ENCODE measurements at regions not wholly inside any gene's neighbourhood (a gene's known extent, or its start where the extent isn't known, plus 50 kb on each side); places are given as distances from the start of the nearest gene placed in this dataset.

DNA sequence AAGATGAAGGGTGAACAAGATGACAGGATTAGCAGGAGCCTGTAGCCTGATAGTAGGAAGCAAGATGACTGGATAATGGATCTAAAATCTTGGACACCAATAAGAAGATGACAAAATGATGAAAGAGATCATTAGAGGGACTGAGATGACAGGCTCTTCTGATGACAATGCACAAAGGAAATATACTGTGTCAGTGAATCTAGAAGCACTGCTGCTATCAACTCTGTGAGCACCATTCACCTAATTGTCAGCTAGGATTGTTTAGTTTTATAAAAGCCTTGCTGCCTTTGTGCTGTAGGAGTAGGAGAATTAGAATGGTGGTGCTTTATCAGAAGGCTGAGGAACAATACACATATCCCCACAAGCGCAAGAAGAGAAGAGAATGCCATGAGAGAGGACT is 1127.8 kb downstream of the DTWD2 start:
- H3K4me1 ChIP-seq (ENCODE audit: control insufficient read depth, low read length) = no peaks in the 10 kb centered on the region
- H3K27me3 ChIP-seq (ENCODE audit: control insufficient read depth, low read length) = no peaks in the 10 kb centered on the region
- H3K79me2 ChIP-seq (ENCODE audit: control insufficient read depth, low read length) = no peaks in the 10 kb centered on the region
- H3K4me2 ChIP-seq (ENCODE audit: low read length) = no peak overlapping the region
- TF ChIP-seq, protein P1, sequence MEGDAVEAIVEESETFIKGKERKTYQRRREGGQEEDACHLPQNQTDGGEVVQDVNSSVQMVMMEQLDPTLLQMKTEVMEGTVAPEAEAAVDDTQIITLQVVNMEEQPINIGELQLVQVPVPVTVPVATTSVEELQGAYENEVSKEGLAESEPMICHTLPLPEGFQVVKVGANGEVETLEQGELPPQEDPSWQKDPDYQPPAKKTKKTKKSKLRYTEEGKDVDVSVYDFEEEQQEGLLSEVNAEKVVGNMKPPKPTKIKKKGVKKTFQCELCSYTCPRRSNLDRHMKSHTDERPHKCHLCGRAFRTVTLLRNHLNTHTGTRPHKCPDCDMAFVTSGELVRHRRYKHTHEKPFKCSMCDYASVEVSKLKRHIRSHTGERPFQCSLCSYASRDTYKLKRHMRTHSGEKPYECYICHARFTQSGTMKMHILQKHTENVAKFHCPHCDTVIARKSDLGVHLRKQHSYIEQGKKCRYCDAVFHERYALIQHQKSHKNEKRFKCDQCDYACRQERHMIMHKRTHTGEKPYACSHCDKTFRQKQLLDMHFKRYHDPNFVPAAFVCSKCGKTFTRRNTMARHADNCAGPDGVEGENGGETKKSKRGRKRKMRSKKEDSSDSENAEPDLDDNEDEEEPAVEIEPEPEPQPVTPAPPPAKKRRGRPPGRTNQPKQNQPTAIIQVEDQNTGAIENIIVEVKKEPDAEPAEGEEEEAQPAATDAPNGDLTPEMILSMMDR (IDR thresholded peaks at IDR 0.05; ENCODE audit: low read depth, low read length, poor library complexity, severe bottlenecking) = no peak
- TF ChIP-seq EZH2phosphoT487 (IDR thresholded peaks at IDR 0.05; ENCODE audit: borderline replicate concordance, low read length) = no peak
- H3K27ac ChIP-seq (ENCODE audit: low read depth, low read length) = no peak overlapping the region
- no peaks in the 10 kb centered on the region for H4K20me1 ChIP-seq (ENCODE audit: control insufficient read depth, insufficient read depth, low read depth, low read length)
- H3F3A ChIP-seq (ENCODE audit: control insufficient read depth, insufficient read depth) = no peaks in the 10 kb centered on the region
- no peak overlapping the region for H3K4me3 ChIP-seq (ENCODE audit: low read length)
- H3K36me3 ChIP-seq (ENCODE audit: control insufficient read depth, low read length) = no peaks in the 10 kb centered on the region
- no peaks in the 10 kb centered on the region for H3K9me3 ChIP-seq (ENCODE audit: control insufficient read depth, insufficient read depth, low read length)
- H3K9me2 ChIP-seq (replicated peaks; ENCODE audit: control insufficient read depth, low read length) = no peaks in the 10 kb centered on the region

DNA sequence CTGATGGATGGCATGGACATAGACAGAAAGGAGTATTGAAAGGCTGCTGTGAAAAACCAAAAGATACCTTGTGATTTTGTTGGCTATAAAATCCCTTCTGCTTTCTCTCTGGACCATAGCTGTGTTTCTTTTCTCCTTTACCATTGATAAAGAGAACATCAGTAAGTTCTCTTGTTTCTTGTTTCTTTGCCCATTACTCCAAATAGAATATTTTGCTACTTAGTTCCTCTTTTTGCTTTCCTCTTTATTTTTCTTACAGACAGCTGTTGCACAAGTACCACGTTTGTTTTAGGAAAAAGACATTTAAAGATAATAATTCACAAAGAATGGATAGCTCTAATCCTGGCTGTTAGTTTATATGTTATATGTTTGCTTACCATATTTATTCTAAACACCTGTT is 1129.2 kb downstream of the DTWD2 start:
- Histone ChIP-seq H3K9me3 (ENCODE audit: control insufficient read depth, insufficient read depth, low read length) (no peaks in the 10 kb centered on the region), H3K4me1 (ENCODE audit: control insufficient read depth, low read length) (no peaks in the 10 kb centered on the region), H3K4me2 (ENCODE audit: low read length) (no peak overlapping the region), H3K79me2 (ENCODE audit: control insufficient read depth, low read length) (no peaks in the 10 kb centered on the region), H3K27me3 (ENCODE audit: control insufficient read depth, low read length) (no peaks in the 10 kb centered on the region), H4K20me1 (ENCODE audit: control insufficient read depth, insufficient read depth, low read depth, low read length) (no peaks in the 10 kb centered on the region), H3K36me3 (ENCODE audit: control insufficient read depth, low read length) (no peaks in the 10 kb centered on the region), H3F3A (ENCODE audit: control insufficient read depth, insufficient read depth) (no peaks in the 10 kb centered on the region), H3K27ac (ENCODE audit: low read depth, low read length) (no peak overlapping the region), H3K9me2 (replicated peaks; ENCODE audit: control insufficient read depth, low read length) (no peaks in the 10 kb centered on the region), H3K4me3 (ENCODE audit: low read length) (no peak overlapping the region)
- no peak for TF ChIP-seq EZH2phosphoT487 (IDR thresholded peaks at IDR 0.05; ENCODE audit: borderline replicate concordance, low read length)
- TF ChIP-seq, protein P1 (IDR thresholded peaks at IDR 0.05; ENCODE audit: low read depth, low read length, poor library complexity, severe bottlenecking) = no peak

DNA sequence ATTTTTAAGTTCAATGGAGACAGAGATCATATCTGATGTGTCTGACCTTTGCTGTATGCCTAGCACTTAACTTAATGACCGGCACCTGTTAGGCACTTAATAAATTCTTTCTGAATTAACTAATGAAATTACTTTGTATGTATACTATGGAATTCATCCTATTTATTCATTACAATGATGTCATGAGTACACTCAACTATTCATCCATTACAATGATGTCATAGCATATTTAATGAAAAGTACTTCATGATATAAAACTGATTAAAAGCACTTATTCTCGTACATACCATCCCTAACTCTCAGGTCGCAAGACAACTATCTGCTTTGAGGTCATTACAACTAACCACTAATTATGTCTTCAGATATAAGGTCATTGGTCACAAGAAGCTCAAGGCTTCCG is 1131.6 kb downstream of the DTWD2 start:
- H3K36me3 ChIP-seq (ENCODE audit: control insufficient read depth, low read length) = no peaks in the 10 kb centered on the region
- no peaks in the 10 kb centered on the region for H4K20me1 ChIP-seq (ENCODE audit: control insufficient read depth, insufficient read depth, low read depth, low read length)
- no peak overlapping the region for H3K4me2 ChIP-seq (ENCODE audit: low read length)
- H3K4me3 ChIP-seq (ENCODE audit: low read length) = no peak overlapping the region
- H3K4me1 ChIP-seq (ENCODE audit: control insufficient read depth, low read length) = no peaks in the 10 kb centered on the region
- no peak overlapping the region for H3K27ac ChIP-seq (ENCODE audit: low read depth, low read length)
- no peaks in the 10 kb centered on the region for H3K79me2 ChIP-seq (ENCODE audit: control insufficient read depth, low read length)
- H3K9me3 ChIP-seq (ENCODE audit: control insufficient read depth, insufficient read depth, low read length) = no peaks in the 10 kb centered on the region
- H3F3A ChIP-seq (ENCODE audit: control insufficient read depth, insufficient read depth) = no peaks in the 10 kb centered on the region
- no peaks in the 10 kb centered on the region for H3K27me3 ChIP-seq (ENCODE audit: control insufficient read depth, low read length)
- TF ChIP-seq EZH2phosphoT487 (IDR thresholded peaks at IDR 0.05; ENCODE audit: borderline replicate concordance, low read length) = no peak
- TF ChIP-seq, protein P1 (IDR thresholded peaks at IDR 0.05; ENCODE audit: low read depth, low read length, poor library complexity, severe bottlenecking) = no peak
- H3K9me2 ChIP-seq (replicated peaks; ENCODE audit: control insufficient read depth, low read length) = no peaks in the 10 kb centered on the region

DNA sequence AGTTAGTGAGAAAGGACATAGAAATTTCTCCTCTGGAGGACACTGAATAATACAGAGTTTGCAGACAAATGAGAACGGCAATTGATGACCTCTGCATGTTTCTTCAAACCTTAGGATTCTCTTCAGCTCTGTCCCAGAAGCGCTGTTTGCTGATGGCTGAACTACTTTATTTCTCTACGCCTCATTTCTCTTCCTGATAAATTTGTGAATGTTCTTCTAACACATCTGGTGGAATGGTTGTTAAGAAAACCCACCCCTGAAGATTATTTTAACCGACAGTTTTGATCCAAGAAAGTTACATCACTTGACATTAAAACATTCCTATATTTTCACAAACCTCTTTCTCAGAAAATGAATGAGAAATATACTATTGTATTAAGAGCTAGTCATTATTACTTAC is 1150.6 kb downstream of the DTWD2 start:
- no peak overlapping the region for H3K4me3 ChIP-seq (ENCODE audit: low read length)
- H4K20me1 ChIP-seq (ENCODE audit: control insufficient read depth, insufficient read depth, low read depth, low read length) = no peaks in the 10 kb centered on the region
- TF ChIP-seq EZH2phosphoT487 (IDR thresholded peaks at IDR 0.05; ENCODE audit: borderline replicate concordance, low read length) = no peak
- TF ChIP-seq, protein P1 (IDR thresholded peaks at IDR 0.05; ENCODE audit: low read depth, low read length, poor library complexity, severe bottlenecking) = no peak
- H3K4me1 ChIP-seq (ENCODE audit: control insufficient read depth, low read length) = no peaks in the 10 kb centered on the region
- H3F3A ChIP-seq (ENCODE audit: control insufficient read depth, insufficient read depth) = no peaks in the 10 kb centered on the region
- no peaks in the 10 kb centered on the region for H3K27me3 ChIP-seq (ENCODE audit: control insufficient read depth, low read length)
- no peaks in the 10 kb centered on the region for H3K79me2 ChIP-seq (ENCODE audit: control insufficient read depth, low read length)
- no peak overlapping the region for H3K4me2 ChIP-seq (ENCODE audit: low read length)
- no peaks in the 10 kb centered on the region for H3K9me2 ChIP-seq (replicated peaks; ENCODE audit: control insufficient read depth, low read length)
- H3K27ac ChIP-seq (ENCODE audit: low read depth, low read length) = no peak overlapping the region
- no peaks in the 10 kb centered on the region for H3K36me3 ChIP-seq (ENCODE audit: control insufficient read depth, low read length)
- no peaks in the 10 kb centered on the region for H3K9me3 ChIP-seq (ENCODE audit: control insufficient read depth, insufficient read depth, low read length)
